ENCODE measurements at regions not wholly inside any gene's neighbourhood (a gene's known extent, or its start where the extent isn't known, plus 50 kb on each side); places are given as distances from the start of the nearest gene placed in this dataset.

DNA sequence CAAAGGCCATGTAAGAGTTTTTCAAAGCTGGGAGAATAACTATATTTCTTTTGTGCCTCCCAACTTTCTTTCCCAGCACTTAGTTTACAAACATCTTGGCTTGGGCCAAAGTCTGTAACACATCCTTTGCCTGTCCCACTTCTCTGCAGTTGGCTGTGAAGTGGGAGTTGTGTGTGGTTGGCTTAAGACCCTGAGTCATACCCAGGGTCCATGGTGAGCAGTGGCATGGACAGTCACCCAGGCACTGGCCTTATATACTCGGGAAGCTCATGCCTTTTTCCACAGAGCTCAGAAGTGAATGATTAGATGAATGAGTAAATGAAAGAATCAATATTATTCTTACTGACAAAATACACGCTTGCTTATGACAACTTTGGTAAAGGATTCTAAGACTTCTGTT, 231.4 kb downstream of the BLID start:
- H3K79me1 ChIP-seq (ENCODE audit: low read length), result no peaks in the 10 kb centered on the region
- H4K5ac ChIP-seq (ENCODE audit: low read length), result no peak overlapping the region
- no peak overlapping the region for H3K18ac ChIP-seq (ENCODE audit: low read length)
- H2BK15ac ChIP-seq (replicated peaks; ENCODE audit: low read depth), result no peak overlapping the region
- no peak overlapping the region for H2BK5ac ChIP-seq (ENCODE audit: low read length)
- no peaks in the 10 kb centered on the region for H3K4me1 ChIP-seq (ENCODE audit: control insufficient read depth, low read depth, low read length)
- H3K27ac ChIP-seq (ENCODE audit: low read depth, low read length), result no peak overlapping the region
- DNase-seq, result no peak
- H4K8ac ChIP-seq (ENCODE audit: low read depth, low read length), result no peak overlapping the region
- H3K36me3 ChIP-seq (ENCODE audit: control insufficient read depth, insufficient read depth, low read length), result no peaks in the 10 kb centered on the region
- no peak overlapping the region for H2BK120ac ChIP-seq (ENCODE audit: low read depth, low read length)
- no peaks in the 10 kb centered on the region for H3K79me2 ChIP-seq (ENCODE audit: control insufficient read depth, insufficient read depth, low read length)
- no peaks in the 10 kb centered on the region for H3K27me3 ChIP-seq (ENCODE audit: insufficient read depth, low read length, poor library complexity)
- H3K4me3 ChIP-seq (ENCODE audit: low read length), result no peak overlapping the region
- no CpG with 5 or more reads among the region's 2 CpGs for WGBS (ENCODE audit: extremely low coverage, insufficient coverage, low lambda C conversion rate)
- H3K4ac ChIP-seq (ENCODE audit: low read depth, low read length), result no peak overlapping the region
- H2AK5ac ChIP-seq (ENCODE audit: low read length), result no peak overlapping the region
- H3K56ac ChIP-seq (ENCODE audit: low read length), result no peak overlapping the region
- H3K4me2 ChIP-seq (ENCODE audit: low read length), result no peak overlapping the region
- no peak overlapping the region for H3K9ac ChIP-seq (ENCODE audit: low read length)
- H3K23ac ChIP-seq (ENCODE audit: low read length), result no peak overlapping the region

DNA sequence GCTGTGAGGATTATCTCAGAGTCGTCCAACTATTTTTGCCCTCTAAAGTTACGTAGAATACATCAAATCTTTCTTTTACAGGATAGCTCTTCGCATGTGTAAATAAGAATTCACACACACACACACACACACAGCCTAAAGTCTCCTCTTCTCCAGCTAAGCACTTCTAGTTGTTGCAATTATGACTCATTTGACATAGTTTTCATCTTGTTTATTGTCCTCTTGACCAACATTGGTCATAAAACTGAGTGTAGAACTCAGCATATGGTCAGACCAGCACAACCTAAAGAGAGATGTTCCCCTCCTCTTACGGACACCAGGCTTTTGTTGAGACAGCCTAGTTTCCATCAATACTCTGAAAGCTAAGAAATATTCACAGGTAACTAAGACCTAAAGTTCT, 234.2 kb downstream of the BLID start:
- no peak overlapping the region for H3K56ac ChIP-seq (ENCODE audit: low read length)
- no peak overlapping the region for H2BK5ac ChIP-seq (ENCODE audit: low read length)
- no peak overlapping the region for H3K4ac ChIP-seq (ENCODE audit: low read depth, low read length)
- H3K18ac ChIP-seq (ENCODE audit: low read length), result no peak overlapping the region
- no peak overlapping the region for H2BK120ac ChIP-seq (ENCODE audit: low read depth, low read length)
- no peak overlapping the region for H2AK5ac ChIP-seq (ENCODE audit: low read length)
- no peaks in the 10 kb centered on the region for H3K79me2 ChIP-seq (ENCODE audit: control insufficient read depth, insufficient read depth, low read length)
- no peak overlapping the region for H3K4me3 ChIP-seq (ENCODE audit: low read length)
- no peak overlapping the region for H2BK15ac ChIP-seq (replicated peaks; ENCODE audit: low read depth)
- DNase-seq, result no peak
- no peak overlapping the region for H4K5ac ChIP-seq (ENCODE audit: low read length)
- no peak overlapping the region for H3K23ac ChIP-seq (ENCODE audit: low read length)
- peaks cover 2% of the 10 kb centered on the region for H3K4me1 ChIP-seq (ENCODE audit: control insufficient read depth, low read depth, low read length)
- no peak overlapping the region for H3K9ac ChIP-seq (ENCODE audit: low read length)
- no peak overlapping the region for H3K4me2 ChIP-seq (ENCODE audit: low read length)
- no CpG with 5 or more reads among the region's 4 CpGs for WGBS (ENCODE audit: extremely low coverage, insufficient coverage, low lambda C conversion rate)
- no peaks in the 10 kb centered on the region for H3K27me3 ChIP-seq (ENCODE audit: insufficient read depth, low read length, poor library complexity)
- no peak overlapping the region for H4K8ac ChIP-seq (ENCODE audit: low read depth, low read length)
- no peaks in the 10 kb centered on the region for H3K79me1 ChIP-seq (ENCODE audit: low read length)
- H3K36me3 ChIP-seq (ENCODE audit: control insufficient read depth, insufficient read depth, low read length), result no peaks in the 10 kb centered on the region
- H3K27ac ChIP-seq (ENCODE audit: low read depth, low read length), result no peak overlapping the region

DNA sequence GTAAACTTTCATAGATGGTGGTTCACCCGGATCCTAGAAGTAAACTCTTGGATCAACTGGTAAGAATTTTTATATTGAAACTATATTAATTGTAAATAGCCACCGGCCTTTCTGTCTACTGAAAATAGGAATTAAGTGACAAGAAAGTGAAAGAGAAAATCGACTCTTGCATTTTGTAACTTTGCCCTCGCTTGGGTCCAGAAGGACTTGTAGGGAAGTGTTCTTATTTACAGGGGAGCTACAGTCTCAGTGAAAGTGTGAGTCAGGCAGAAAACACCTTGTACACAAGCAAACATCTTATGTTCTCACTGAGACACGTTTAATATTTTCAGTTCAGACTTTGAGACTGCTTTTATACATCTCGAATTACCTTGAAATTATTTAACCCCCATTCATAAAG, 238.9 kb downstream of the BLID start:
- Histone ChIP-seq H2BK120ac (ENCODE audit: low read depth, low read length) (no peak overlapping the region), H3K4ac (ENCODE audit: low read depth, low read length) (no peak overlapping the region), H3K9ac (ENCODE audit: low read length) (no peak overlapping the region), H3K4me1 (ENCODE audit: control insufficient read depth, low read depth, low read length) (peaks cover 2% of the 10 kb centered on the region), H3K4me2 (ENCODE audit: low read length) (no peak overlapping the region), H3K27me3 (ENCODE audit: insufficient read depth, low read length, poor library complexity) (no peaks in the 10 kb centered on the region), H3K23ac (ENCODE audit: low read length) (no peak overlapping the region), H2BK15ac (replicated peaks; ENCODE audit: low read depth) (no peak overlapping the region), H4K8ac (ENCODE audit: low read depth, low read length) (no peak overlapping the region), H2AK5ac (ENCODE audit: low read length) (no peak overlapping the region), H3K79me1 (ENCODE audit: low read length) (no peaks in the 10 kb centered on the region), H3K36me3 (ENCODE audit: control insufficient read depth, insufficient read depth, low read length) (no peaks in the 10 kb centered on the region), H3K18ac (ENCODE audit: low read length) (no peak overlapping the region), H3K56ac (ENCODE audit: low read length) (no peak overlapping the region), H3K27ac (ENCODE audit: low read depth, low read length) (no peak overlapping the region), H4K5ac (ENCODE audit: low read length) (no peak overlapping the region), H2BK5ac (ENCODE audit: low read length) (no peak overlapping the region), H3K4me3 (ENCODE audit: low read length) (no peak overlapping the region), H3K79me2 (ENCODE audit: control insufficient read depth, insufficient read depth, low read length) (no peaks in the 10 kb centered on the region)
- no CpG with 5 or more reads among the region's 6 CpGs for WGBS (ENCODE audit: extremely low coverage, insufficient coverage, low lambda C conversion rate)
- DNase-seq, result no peak

DNA sequence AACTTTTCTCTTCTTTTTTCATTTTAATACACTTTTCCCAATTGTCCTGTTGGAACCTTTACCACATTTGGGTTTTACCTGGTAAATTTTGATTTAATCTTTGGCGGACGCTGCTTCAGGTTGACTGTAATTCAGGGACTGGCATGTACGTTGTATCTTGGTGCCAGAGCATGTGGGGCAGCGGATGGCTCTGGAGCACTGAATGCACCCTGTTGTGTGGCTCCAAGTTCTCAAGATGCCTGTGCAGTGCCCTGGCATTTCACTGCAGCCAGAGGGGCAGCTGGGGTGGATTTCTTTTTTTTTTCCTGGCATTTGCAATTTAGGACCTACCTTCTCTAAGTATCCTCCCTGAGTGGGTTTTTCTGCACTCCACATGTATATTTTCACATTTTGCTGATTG, 242.2 kb downstream of the BLID start:
- no peak overlapping the region for H3K4me3 ChIP-seq (ENCODE audit: low read length)
- DNase-seq, result no peak
- no peak overlapping the region for H4K8ac ChIP-seq (ENCODE audit: low read depth, low read length)
- H3K18ac ChIP-seq (ENCODE audit: low read length), result no peak overlapping the region
- H3K79me1 ChIP-seq (ENCODE audit: low read length), result no peaks in the 10 kb centered on the region
- no peak overlapping the region for H3K4me2 ChIP-seq (ENCODE audit: low read length)
- H3K4ac ChIP-seq (ENCODE audit: low read depth, low read length), result no peak overlapping the region
- H3K9ac ChIP-seq (ENCODE audit: low read length), result no peak overlapping the region
- no peak overlapping the region for H2BK5ac ChIP-seq (ENCODE audit: low read length)
- no peak overlapping the region for H2AK5ac ChIP-seq (ENCODE audit: low read length)
- no peaks in the 10 kb centered on the region for H3K36me3 ChIP-seq (ENCODE audit: control insufficient read depth, insufficient read depth, low read length)
- no CpG with 5 or more reads among the region's 4 CpGs for WGBS (ENCODE audit: extremely low coverage, insufficient coverage, low lambda C conversion rate)
- no peak overlapping the region for H2BK15ac ChIP-seq (replicated peaks; ENCODE audit: low read depth)
- H3K23ac ChIP-seq (ENCODE audit: low read length), result no peak overlapping the region
- no peaks in the 10 kb centered on the region for H3K4me1 ChIP-seq (ENCODE audit: control insufficient read depth, low read depth, low read length)
- H2BK120ac ChIP-seq (ENCODE audit: low read depth, low read length), result no peak overlapping the region
- no peaks in the 10 kb centered on the region for H3K27me3 ChIP-seq (ENCODE audit: insufficient read depth, low read length, poor library complexity)
- H3K79me2 ChIP-seq (ENCODE audit: control insufficient read depth, insufficient read depth, low read length), result no peaks in the 10 kb centered on the region
- no peak overlapping the region for H4K5ac ChIP-seq (ENCODE audit: low read length)
- H3K56ac ChIP-seq (ENCODE audit: low read length), result no peak overlapping the region
- H3K27ac ChIP-seq (ENCODE audit: low read depth, low read length), result no peak overlapping the region

DNA sequence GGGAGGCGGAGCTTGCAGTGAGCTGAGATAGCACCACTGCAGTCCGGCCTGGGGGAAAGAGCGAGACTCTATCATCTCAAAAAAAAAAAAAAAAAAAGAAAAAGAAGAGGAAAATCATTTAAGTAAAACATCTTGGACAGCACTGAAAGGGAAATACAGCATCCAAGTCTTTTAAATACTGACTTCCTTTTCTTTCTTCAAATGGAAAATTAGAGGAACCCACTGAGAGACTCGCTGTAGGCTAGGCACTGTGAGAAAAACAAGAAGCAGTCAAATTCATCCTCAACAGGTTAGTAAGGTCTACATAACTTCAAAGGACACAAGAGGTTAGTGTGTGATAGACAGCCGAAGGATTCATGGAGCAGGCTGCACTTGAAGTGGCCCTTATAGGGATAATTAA, 243.7 kb downstream of the BLID start:
- H2AK5ac ChIP-seq (ENCODE audit: low read length), result no peak overlapping the region
- no peak overlapping the region for H2BK120ac ChIP-seq (ENCODE audit: low read depth, low read length)
- H3K4me3 ChIP-seq (ENCODE audit: low read length), result no peak overlapping the region
- H3K36me3 ChIP-seq (ENCODE audit: control insufficient read depth, insufficient read depth, low read length), result no peaks in the 10 kb centered on the region
- H4K5ac ChIP-seq (ENCODE audit: low read length), result no peak overlapping the region
- no peak overlapping the region for H3K18ac ChIP-seq (ENCODE audit: low read length)
- no peak overlapping the region for H3K4ac ChIP-seq (ENCODE audit: low read depth, low read length)
- H2BK15ac ChIP-seq (replicated peaks; ENCODE audit: low read depth), result no peak overlapping the region
- H3K27me3 ChIP-seq (ENCODE audit: insufficient read depth, low read length, poor library complexity), result no peaks in the 10 kb centered on the region
- H3K27ac ChIP-seq (ENCODE audit: low read depth, low read length), result no peak overlapping the region
- no peak overlapping the region for H3K56ac ChIP-seq (ENCODE audit: low read length)
- no peak overlapping the region for H3K23ac ChIP-seq (ENCODE audit: low read length)
- H3K9ac ChIP-seq (ENCODE audit: low read length), result no peak overlapping the region
- no peak overlapping the region for H2BK5ac ChIP-seq (ENCODE audit: low read length)
- H3K79me2 ChIP-seq (ENCODE audit: control insufficient read depth, insufficient read depth, low read length), result no peaks in the 10 kb centered on the region
- DNase-seq, result no peak
- no peak overlapping the region for H4K8ac ChIP-seq (ENCODE audit: low read depth, low read length)
- H3K4me1 ChIP-seq (ENCODE audit: control insufficient read depth, low read depth, low read length), result no peaks in the 10 kb centered on the region
- WGBS (ENCODE audit: extremely low coverage, insufficient coverage, low lambda C conversion rate), result no CpG with 5 or more reads among the region's 5 CpGs
- H3K4me2 ChIP-seq (ENCODE audit: low read length), result no peak overlapping the region
- no peaks in the 10 kb centered on the region for H3K79me1 ChIP-seq (ENCODE audit: low read length)

DNA sequence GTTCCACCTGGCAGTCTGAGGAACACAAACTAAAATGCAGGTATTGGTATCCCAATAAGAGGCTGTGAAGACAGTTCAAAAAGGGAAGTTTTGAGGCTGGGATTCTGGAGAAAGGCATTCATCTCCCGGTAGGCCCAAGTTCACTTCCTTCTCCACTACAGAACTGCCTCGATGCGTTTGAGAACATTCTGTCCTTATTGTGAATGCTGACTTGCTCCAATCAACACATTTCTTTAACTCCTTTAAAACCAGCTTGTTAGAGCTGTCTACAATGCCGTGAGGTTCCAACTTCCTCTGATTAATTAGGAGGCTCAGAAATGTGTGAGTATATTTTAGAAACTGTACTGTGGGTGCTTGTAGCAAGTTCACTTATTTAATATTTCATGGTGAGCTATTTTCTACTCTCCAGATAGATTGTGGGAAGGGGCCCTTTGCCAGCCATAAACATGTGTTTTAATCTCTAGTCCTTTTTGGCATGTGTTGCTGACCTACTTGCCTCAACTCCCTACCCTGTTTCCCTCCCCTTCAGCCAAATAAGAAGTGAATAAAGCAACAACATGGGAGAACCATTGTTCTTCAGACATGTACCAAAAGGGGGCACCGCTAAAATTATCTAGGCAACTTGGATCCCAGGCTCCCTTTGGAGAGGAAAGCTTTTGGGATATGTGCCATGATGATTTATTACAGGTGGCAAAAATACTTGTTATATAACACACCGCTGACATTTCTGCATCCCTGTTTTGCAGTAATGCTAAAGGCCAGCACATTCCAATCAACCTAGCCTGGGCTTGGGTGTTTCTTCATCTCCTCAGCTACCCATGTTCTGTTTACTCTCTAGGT, 245.6 kb downstream of the BLID start:
- Histone ChIP-seq H4K8ac (ENCODE audit: low read depth, low read length) (no peak overlapping the region), H3K18ac (ENCODE audit: low read length) (no peak overlapping the region), H3K56ac (ENCODE audit: low read length) (no peak overlapping the region), H3K27me3 (ENCODE audit: insufficient read depth, low read length, poor library complexity) (no peaks in the 10 kb centered on the region), H4K5ac (ENCODE audit: low read length) (no peak overlapping the region), H3K4ac (ENCODE audit: low read depth, low read length) (no peak overlapping the region), H3K9ac (ENCODE audit: low read length) (no peak overlapping the region), H3K4me3 (ENCODE audit: low read length) (no peak overlapping the region), H2BK5ac (ENCODE audit: low read length) (no peak overlapping the region), H3K23ac (ENCODE audit: low read length) (no peak overlapping the region), H3K4me2 (ENCODE audit: low read length) (no peak overlapping the region), H3K79me2 (ENCODE audit: control insufficient read depth, insufficient read depth, low read length) (no peaks in the 10 kb centered on the region), H3K27ac (ENCODE audit: low read depth, low read length) (no peak overlapping the region), H3K79me1 (ENCODE audit: low read length) (no peaks in the 10 kb centered on the region), H3K4me1 (ENCODE audit: control insufficient read depth, low read depth, low read length) (no peaks in the 10 kb centered on the region), H2BK120ac (ENCODE audit: low read depth, low read length) (no peak overlapping the region), H3K36me3 (ENCODE audit: control insufficient read depth, insufficient read depth, low read length) (no peaks in the 10 kb centered on the region), H2AK5ac (ENCODE audit: low read length) (no peak overlapping the region), H2BK15ac (replicated peaks; ENCODE audit: low read depth) (no peak overlapping the region)
- DNase-seq, result no peak
- WGBS (ENCODE audit: extremely low coverage, insufficient coverage, low lambda C conversion rate), result no CpG with 5 or more reads among the region's 6 CpGs
